ENCODE measurements at regions not wholly inside any gene's neighbourhood (a gene's known extent, or its start where the extent isn't known, plus 50 kb on each side); places are given as distances from the start of the nearest gene placed in this dataset.

DNA sequence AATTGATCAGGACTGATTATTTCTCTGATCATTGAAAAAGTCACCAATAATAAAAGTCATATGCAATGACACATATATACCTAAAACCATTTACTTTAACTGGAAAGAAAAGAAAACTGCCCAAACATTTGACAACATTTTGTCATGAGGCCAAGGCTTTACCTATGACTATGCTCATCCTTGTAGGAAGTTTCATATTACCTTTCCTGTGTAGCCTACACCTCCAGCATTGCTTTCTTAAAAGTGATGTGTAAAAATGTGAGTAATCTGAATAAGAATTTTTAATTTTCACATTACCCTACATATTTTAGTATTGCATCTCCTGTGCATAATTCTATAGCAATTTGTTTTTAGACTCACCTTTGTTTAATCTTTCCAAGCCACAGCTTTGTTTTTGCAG lies 419.8 kb upstream of the FIGN start:
- DNase-seq: no peak

DNA sequence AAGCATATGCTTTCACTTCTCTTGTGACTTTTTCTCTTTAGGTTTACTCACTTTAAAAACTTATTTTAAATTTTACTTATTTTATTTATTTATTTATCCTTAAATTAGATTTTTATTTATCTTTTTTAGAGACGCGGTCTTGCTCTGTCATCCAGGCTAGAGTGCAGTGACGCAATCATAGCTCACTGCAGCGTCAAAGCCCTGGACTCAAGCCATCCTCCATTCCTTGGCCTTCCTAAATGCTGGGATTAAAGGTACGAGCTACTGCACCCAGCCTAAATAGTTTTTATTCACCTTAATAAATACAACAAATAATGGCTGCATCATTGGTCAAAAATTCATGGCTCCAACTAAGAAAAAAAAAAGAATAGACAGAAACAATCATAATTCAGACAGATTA lies 415.7 kb upstream of the FIGN start:
- DNase-seq: no peak

DNA sequence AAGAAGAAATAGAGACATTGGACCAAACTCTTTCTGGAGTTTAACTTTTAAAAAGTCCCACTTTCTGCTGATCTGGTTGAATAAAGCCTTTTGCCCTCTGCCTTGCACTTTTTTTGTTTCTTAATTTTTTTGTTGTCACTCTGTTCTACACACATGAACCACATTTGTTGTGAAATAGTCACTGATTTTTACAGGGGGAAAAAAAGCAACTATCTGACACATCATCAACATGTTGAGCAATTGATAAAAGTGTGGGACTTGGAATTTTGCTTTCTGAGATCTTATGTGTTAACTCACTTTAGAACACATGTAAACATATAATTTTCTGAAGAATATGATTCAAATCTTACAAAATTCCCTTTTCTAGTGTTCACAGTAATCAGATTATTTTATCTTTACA lies 414.8 kb upstream of the FIGN start:
- DNase-seq: no peak

DNA sequence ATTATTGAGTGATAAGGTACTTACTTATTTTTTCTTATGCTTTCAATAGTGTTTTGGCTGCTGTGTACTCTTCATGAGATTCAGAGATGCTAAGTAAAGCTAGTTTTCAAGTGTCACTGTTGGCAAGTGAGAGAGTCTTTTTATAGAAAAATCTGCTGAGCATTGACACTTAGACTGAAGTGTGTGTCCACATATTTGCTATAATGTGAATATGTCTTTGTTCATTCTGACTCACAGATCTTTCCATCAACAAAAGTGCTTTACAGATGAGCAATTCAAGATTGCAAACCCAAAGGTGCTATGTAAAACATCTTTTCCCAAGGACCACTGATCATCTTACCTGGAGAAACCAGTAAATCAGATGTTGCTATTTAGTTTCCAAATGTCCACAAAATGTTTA lies 410.6 kb upstream of the FIGN start:
- no peak for DNase-seq

DNA sequence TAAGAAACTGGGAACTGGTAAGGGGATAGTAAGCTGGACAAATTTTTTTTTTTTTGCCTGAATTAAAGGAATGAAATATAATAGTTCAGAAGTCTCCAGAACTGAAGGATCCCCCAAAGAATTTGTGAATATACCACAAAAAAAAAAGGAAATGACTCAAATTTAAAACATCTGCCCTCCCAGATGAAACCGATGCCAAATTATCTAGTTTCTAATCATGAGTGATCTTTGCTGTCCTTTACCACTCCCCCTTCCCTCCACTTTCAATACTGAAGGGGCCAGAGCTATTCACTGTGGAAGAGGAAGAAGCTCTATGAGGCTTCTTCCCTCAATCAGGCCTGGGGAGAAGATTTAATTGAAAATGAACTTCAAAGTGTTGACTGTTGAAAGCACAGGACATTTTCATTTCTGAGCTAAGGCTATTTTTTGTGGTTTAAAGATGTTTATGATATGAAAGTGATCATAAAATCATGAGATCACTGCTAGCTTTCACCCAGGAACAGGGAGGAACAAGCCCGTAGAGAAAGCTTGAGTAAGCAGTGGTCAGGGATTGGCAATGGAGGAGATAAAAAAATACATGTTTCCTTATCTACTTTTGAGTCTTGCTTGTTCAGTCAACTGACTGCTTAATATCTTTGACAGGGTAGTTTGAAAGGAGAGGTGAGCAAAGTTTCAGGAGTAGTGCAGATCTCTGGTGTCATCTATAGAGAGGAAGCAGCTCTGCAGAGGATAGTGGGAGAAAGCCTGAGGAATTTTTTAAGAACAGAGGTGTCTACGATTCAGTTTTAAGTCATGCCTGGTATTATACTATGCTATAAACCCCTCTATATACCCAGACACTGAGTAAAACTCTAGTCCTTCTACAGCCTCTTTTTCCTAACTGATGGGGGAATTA lies 409.5 kb upstream of the FIGN start:
- DNase-seq: no peak

DNA sequence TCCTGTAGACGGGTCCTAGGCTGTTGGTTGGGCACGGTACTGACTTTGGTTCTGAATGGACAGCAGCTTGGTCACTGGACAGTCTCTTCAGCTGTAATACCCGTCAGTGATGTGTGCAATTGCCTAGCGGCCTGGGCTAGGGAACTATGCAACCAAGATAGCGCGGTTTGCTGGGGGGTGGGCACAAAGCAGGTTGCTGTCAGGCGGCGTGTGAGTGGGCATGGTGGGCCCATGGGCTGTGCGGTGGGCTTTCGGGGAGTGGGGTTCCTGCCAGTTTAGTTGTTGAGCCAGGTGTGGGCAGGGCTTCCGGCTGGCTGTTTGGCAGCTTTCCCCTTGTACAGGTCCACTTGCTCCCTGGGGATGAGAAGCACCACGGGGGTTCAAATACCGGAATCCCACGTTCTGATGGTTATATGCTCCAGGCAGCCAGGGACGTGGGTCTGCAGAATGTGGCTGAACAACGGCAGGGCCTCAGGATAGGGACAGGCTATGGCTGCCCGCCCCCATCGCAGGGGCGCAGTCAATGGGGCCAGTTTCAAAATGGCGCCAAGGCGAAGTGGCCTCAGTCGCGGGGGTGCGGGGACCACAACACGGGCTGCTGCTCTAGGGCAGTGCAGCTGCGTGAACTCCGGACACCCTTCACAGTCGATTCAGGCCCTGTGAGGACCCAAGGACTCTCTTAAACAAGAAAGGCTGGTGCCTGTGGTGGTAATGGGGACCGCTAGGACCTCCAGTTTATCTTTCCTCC lies 407.5 kb upstream of the FIGN start:
- DNase-seq: no peak

DNA sequence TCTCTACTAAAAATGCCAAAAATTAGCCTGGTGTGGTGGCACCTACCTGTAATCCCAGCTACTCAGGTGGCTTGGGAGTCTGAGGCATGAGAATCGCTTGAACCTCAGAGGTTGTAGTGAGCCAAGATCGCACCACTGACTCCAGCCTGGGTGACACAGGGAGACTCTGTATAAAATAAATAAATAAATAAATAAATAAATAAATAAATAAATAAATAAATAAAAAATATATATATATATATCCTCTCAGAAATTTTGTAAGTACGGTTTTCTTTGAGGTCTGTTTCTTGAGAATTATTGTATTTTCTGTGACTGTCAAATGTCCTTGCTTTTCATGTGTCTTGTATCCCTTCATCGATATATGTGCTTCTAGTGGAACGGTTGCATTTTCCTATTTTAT lies 406.9 kb upstream of the FIGN start:
- no peak for DNase-seq

DNA sequence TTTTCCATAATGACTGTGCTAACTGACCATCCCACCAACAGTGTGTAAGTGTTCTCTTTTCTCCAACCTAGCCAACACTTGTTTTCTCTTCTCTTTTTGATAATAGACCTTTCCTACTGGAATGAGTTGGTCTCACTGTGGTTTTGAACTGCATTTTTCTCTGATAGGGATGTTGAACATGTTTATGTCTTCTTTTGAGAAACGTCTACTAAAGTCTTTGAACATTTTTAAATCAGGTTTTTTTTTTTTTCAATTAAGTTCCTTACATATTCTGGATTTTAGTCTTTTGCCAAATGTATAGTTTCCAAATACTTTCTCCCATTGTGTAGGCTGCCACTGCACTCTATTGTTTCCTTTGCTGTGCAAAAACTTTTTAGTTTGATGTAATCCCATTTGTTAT lies 405.5 kb upstream of the FIGN start:
- no peak for DNase-seq

DNA sequence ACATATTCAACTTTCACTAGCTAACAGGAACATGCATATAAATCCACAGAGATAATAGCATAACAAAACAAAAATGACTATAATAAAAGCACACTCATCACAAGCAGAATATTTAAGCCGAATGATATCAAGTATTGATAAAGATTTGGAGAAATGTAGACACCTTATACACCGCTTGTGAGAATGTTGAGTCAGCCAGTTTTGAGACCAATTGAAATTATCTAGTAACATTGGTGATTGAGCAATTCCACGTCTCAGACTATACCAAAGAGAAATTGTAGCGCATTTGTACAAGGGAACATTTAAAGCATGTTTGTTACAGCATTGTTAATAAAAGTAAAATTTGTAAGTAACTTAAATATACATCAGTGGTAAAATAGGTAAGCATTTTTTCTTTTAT lies 402.9 kb upstream of the FIGN start:
- DNase-seq: no peak

DNA sequence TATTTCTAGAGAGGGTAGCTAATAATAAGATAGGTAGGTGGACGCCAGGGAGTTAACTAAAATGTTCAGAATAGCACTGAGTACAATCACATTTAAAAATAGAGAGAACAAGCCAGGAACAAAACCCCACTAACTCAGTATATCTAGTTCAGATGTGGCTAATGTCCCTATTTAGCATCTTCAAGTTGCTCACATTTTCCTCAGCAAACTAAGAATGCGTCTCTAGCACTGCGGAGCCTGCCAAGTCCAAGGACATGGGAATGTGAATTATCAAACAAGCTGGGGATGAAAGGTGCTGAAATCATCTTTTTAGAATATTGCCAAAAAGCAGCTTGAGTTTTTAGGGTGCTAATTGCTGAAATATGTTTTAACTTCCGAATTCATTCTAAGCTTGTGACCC lies 398.5 kb upstream of the FIGN start:
- no peak for DNase-seq

DNA sequence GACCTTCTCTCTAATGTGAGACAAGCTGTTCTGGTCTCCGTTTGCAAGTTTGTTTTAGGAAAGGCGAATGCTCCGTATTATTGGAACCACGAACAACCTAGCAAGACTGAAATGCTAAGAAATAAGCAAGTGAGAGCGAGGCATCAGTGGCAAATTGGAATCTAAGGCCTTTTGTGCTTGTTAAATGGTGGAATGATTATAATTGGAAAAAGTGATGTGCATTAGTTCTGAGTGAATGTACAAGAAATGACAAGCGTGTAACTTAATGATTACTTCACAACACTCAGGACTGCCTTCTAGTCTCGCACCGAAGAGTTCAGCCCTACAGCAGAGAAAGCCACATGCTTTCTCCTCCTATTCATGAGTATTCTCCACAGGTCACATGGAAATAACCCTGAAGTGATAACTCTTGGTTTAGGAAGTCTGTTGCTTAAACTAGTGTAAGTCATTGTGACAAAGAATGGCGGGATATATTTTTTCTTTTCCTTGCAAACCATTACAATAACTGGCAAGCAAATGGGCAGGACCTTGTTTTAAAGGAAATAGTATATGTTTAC lies 392.2 kb upstream of the FIGN start:
- no peak for DNase-seq

DNA sequence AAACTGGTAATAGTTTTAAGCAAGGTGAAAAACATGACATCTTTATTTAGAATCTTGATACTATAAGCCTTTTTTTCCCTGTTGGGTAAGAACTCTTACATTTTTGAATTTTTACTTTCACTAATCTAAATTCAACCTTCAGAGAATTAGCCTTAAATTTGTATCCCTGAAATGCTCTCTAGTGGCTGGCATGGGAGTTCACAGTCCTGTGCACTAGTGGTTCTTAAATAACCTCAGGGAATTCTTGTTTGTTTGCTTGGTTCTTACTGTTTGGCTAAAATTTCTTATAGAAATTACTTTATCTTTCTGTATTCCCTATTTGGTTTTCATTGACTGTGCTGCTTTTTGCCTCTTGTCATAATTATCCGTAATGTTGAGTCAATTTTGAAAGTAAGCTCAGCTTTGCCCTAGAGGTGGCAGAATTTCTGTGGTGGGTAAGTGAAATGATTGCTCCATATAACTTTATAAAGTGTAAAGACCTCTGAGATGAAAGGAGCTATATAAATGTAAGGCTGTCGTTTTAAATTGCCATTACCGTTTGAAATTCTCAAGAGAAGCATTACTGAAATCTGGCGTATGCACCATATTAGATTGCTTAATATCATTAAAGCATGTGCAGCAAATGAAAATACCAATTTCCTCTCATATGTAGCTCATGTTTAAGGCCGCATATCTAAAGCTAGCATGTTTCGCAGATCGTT lies 391.3 kb upstream of the FIGN start:
- DNase-seq: peak; percentile 3

DNA sequence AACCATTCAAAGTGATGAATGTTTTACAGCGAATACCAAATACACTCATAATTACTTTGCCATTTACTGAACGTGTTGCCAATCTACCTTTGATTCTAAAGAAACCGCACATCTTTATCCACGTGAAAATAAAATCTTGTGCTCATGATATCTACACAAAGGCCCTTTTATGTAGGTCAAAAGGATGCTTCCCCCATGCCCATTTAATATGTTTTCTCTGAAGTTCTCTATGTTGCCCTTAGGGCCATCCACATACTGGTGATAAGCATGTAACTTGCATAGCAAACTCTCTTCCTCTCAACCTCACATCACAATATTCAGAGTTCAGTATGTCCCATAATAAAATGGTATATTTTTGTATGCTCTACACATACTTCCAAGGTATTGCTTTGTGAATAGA lies 380.0 kb upstream of the FIGN start:
- DNase-seq: no peak

DNA sequence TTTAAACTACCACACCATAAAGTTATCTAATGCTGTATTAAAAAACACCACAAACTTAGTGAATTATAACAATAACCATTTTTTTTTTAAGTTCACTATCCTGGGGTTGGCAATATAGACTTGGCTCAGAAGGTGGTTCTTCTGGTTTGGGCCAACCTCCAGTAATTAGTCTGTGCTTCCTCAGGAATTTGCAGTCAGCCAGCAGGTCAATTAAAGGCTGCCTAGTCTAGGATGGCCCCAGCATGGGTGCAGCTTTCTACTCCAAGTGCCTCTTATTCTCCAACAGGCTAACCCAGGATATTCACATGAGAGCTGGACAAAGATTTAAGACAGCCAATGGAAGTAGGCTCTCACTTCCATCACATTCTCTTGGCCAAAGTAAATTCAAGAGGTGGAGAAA lies 379.1 kb upstream of the FIGN start:
- no peak for DNase-seq

DNA sequence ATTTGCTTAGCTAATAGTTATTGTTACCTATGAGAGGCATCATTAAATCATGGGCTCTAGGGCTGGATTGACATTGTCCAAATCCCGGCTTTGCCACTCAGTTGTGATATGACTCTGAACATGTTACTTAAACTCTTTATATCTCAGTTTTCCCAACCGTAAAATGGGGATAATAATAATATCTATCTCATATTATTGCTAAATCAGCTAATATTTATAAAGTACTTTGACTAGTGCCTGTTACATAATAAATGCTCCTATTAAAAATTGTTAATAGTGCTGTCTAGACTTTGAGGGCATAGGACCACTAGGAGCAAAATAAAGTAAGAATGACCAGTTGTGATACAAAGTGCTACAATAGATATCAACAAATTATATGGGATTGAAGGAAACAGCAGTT lies 376.3 kb upstream of the FIGN start:
- DNase-seq: no peak

DNA sequence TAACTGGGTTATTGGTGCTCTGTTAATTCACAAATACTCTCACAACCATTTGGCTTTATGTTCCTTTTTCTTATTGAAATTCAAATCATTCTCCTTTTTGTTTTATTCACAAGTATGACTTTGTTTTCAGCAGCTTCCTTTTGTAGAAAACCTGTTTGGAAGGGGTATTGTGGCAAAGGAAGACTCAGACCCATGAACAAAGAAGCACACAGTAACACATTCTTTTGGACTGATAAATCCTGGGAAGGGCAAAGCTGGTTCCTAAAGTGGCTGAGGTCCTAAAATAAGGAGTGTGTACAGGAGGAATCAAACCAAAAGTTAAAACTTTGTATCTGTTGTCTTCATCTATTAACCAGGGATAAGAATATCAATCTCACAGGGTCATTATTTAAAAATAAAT lies 374.7 kb upstream of the FIGN start:
- DNase-seq: no peak

DNA sequence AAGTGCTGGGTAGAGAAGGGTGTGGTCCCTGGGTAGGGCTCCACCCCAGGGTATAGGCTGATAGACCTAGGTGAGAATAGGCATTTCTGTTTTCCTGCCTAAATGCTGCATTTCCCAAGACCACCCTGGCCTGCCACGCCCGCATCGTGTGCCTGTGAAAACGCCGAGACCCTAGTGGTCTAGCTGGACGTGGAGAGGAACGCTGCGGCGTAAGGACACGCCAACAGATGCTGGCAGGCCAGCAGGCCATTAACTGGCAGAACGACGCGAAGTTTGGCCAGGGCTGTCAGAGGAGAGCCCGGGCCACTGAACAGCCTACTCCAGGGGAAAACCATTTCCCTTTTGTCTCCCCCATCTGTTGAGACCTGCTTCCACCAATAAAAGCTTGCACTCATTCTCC lies 373.2 kb upstream of the FIGN start:
- DNase-seq: no peak

DNA sequence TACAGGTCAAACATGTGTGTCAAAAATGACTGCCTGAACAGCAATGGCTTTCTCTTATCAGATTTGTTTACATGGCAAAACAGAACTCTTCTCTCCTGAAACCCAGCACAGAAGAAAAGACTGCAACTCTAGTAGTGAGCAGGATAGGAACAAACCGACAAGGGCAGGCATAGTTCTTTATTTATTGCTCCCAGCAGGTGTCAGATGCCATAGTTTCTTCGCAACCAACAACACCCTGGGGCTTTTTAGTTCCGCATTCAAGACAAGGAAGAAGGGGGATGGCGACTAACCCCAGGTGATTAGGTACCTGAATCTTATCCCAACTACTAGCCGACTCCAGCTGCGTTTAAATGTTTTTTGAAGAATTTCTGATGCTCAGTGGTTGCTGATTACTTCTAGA lies 367.5 kb upstream of the FIGN start:
- DNase-seq: no peak

DNA sequence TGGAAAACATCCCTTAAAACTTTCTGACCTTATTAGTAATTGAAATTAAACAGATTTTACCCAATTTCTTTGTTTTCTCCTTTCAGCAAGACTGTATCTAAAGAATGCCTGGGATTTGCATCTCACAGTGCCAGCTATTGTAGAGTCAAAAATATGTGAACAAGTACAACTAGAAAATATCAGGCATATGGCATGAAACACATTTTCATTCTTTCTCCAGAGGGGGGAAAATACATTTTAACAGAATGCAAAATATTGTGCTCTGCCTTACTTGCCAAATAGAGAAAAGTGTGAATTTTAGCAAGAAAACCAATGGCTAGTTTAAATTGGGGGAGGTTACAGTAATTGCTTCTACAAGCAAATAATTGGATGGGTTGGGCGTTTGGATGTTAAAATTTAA lies 366.6 kb upstream of the FIGN start:
- DNase-seq: no peak

DNA sequence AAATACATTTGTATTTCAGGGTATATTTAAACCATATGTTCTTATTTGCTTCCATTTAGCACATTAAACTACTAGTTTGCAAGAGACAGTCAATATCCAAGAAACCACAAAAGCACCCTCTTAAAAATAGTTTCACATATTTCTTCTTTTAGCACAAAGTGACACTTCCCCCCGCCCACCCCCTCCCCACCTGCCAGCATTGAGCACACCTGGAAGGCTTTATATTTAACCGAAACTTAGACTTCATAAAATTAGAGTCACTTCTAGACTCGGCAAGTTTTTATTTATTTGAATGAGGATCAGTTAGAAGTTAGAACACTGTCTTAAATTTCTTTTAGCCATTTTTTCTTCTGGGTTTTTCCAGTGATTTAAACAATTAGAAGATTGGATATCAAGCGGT lies 355.9 kb upstream of the FIGN start:
- no peak for DNase-seq

DNA sequence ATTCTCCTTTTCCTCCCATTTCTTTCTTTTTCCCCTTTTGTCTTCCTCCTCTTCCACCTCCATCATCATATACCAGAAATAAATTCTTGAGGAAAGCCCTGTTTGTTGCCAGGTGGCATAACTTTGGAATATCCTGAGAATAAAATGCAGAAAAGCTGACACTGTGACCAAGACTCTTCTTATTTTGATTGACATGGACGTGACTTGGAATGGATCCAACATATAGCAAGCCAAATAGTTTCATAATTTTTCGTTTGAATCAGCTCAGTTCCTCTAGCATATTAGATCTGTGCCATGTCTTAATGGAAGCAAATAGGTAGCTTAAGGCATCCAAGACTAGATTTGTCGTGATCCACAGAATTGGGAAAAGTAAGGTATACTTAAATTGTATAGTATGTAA lies 354.7 kb upstream of the FIGN start:
- DNase-seq: no peak

DNA sequence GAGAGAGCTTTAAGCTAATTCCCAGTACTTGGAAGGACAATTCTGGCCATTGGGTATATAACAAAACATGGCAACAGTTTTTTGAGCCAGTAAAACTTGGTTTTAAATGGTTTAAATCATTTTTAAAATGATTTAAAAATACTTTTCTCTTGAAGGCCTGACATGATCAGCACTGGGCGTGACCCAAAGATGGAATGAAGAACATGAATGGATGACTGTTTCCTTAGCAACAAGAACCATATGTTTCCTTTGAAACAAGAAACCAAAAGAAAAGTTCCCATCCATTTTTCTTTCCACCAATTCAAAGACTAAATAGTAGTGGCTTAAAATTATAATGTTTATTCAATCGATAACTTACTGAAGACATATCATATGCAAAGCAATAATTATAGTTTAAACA lies 348.3 kb upstream of the FIGN start:
- no peak for DNase-seq

DNA sequence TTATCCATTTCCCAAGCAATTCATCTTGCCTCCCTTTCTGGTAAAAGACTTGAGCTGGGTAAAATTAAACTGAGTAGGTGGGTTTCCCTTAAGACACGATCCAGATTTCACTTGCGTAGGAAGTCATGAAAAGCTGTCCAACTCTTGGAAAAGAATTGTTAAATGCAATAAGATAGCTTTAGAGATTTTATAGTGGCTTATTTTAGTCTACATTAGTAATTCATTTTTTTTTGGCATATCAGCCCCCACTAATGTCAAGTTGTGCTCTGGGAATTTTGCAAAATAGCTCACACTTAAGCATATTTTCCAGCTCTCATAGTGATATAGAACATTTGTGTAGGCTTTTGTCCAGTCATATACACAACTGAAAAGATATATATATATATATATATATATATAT lies 344.7 kb upstream of the FIGN start:
- no peak for DNase-seq

DNA sequence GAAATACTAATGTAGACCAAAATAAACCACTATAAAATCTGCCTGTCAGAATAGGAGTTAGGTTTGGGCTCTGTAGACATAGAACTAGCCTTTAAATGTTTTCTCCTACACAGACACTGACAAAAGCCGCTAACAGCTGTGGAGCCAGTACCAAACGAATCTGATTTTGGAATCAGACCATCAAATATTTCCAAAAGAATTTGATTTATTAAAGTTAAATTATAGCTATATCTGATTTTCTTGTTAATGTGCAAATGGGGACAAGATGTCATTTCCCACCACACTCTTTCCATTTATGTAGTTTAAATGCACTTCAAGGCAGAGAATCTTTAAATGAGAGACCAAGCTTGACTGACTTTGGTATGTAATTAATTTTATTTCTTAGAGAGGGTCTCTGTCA lies 343.4 kb upstream of the FIGN start:
- no peak for DNase-seq

Data from COR-L47 (cell line).